ENCODE measurements at regions not wholly inside any gene's neighbourhood (a gene's known extent, or its start where the extent isn't known, plus 50 kb on each side); places are given as distances from the start of the nearest gene placed in this dataset.

DNA sequence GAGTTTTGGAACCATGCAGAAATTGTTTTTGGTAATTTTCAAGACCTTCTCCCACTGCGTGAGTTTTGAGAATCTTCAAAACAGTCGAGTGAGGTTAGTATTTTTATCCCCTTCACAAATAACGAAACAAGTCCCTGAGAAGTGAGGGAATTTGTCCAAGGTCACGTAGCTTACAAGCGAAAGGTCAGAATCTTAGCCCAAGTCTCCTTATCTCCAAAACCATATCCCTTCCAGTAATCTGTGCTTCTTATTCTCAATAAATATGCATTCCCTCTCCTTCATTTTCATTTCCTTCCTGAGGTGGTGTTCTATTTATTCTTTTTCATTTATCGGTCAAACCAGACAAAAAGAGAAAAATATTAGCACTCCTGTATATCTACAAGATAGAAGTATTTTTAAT is 163.6 kb downstream of the MREG start (continued):
- TF ChIP-seq JUN (IDR thresholded peaks at IDR 0.05; ENCODE audit: borderline replicate concordance, low read depth, low read length) (no peak), JUN (CRISPR knock-in tag; IDR thresholded peaks at IDR 0.05; ENCODE audit: borderline replicate concordance) (no peak), ZNF347 (CRISPR knock-in tag; IDR thresholded peaks at IDR 0.05; ENCODE audit: low read depth) (no peak), TEAD4 (IDR thresholded peaks at IDR 0.05; ENCODE audit: low read length) (peak; percentile 49; the same call in 1 of the 2 replicates), TEAD4 (CRISPR knock-in tag; IDR thresholded peaks at IDR 0.05; ENCODE audit: borderline replicate concordance) (no peak), KLF16 (IDR thresholded peaks at IDR 0.05) (no peak), TAL1 (IDR thresholded peaks at IDR 0.05) (peak; percentile 37; the same call in 1 of the 2 replicates), TOE1 (IDR thresholded peaks at IDR 0.05; ENCODE audit: borderline replicate concordance) (no peak), TOE1 (CRISPR knock-in tag; IDR thresholded peaks at IDR 0.05; ENCODE audit: borderline replicate concordance, low read depth) (no peak), CBFA2T2 (conservative IDR thresholded peaks at IDR 0.05) (peak; percentile 32; the same call in 1 of the 2 replicates)

DNA sequence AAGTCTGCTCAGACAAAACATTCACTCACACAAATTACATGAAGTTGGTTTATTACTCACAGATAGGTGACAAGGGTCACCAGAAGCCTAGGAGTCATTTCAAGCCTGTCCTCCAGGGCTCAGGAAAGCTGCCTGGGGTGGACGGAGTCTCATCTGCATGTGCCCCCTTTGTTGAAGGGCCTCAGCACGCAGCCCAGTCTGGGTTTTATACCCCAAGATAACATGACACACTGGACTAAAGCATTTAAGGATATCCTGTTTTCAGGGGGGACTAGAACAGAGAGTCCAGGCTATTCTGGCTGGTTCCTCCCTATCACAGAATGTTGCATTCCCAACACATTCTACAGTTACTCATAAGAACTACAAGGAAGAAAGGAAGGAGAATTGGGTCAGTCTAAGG is 164.7 kb downstream of the MREG start:
- Histone ChIP-seq H3K9me3 (replicated peaks; ENCODE audit: control insufficient read depth, insufficient read depth, low read depth, low read length) (no peaks in the 10 kb centered on the region), H3K27me3 (ENCODE audit: control insufficient read depth in 2 of 2, insufficient read depth in 2 of 2, low read length in 2 of 2) (no peaks in the 10 kb centered on the region), H3K4me3 (no peak overlapping the region), H3K9ac (ENCODE audit: insufficient read depth in 1 of 2, low read depth in 2 of 2, low read length in 2 of 2) (no peak overlapping the region), H3K9me1 (ENCODE audit: control insufficient read depth, insufficient read depth, low read length) (no peaks in the 10 kb centered on the region), H3K79me2 (ENCODE audit: control insufficient read depth, insufficient read depth, low read length) (no peaks in the 10 kb centered on the region), H3K36me3 (ENCODE audit: control insufficient read depth, insufficient read depth, low read length) (no peaks in the 10 kb centered on the region), H3K4me2 (ENCODE audit: insufficient read depth, low read length) (no peak overlapping the region), H3K27ac (ENCODE audit: extremely low read depth, low read depth, low read length) (no peak overlapping the region), H4K20me1 (replicated peaks; ENCODE audit: control insufficient read depth, insufficient read depth, low read length) (no peaks in the 10 kb centered on the region), H3K4me1 (replicated peaks in 1 of 2; ENCODE audit: control insufficient read depth in 2 of 2, insufficient read depth in 2 of 2, low read length in 2 of 2) (no peaks in the 10 kb centered on the region), H2AFZ (ENCODE audit: low read depth, low read length) (no peak overlapping the region)
- BruUV-seq (replicated peaks) = no TSS peak
- intact Hi-C loops (cut with micrococcal nuclease) (no loop called here), in situ Hi-C loops (cut with MboI) (no loop called here)
- FAIRE-seq (no peak), DNase-seq (ENCODE audit: extremely low read depth in 1 of 4, low spot score in 3 of 4) (no peak), ATAC-seq (no peak)
- TF ChIP-seq ZNF316 (IDR thresholded peaks at IDR 0.05) = no peak
- POLR2A ChIA-PET = no interaction called here
- WGBS (ENCODE audit: insufficient coverage, low coverage, missing lambda C conversion rate) = 51% methylated on average over 2 of the region's 2 CpGs
- CTCF ChIA-PET (ENCODE audit: low intra/inter-chr PET ratio) = no interaction called here
